DMS 273 (cell line): ENCODE measurements at regions not wholly inside any gene's neighbourhood (a gene's known extent, or its start where the extent isn't known, plus 50 kb on each side); places are given as distances from the start of the nearest gene placed in this dataset.
"Not testable (repeated sequence)": the region's sequence is repeated elsewhere in the genome, so short reads cannot be mapped to it uniquely, and the experiment has no call there.

Experiments
- DNase-seq: peaks from one replicate; lab custom pipeline; 2025; ENCODE audit not compliant: unreplicated experiment; lab: John Stamatoyannopoulos, UW

DNA sequence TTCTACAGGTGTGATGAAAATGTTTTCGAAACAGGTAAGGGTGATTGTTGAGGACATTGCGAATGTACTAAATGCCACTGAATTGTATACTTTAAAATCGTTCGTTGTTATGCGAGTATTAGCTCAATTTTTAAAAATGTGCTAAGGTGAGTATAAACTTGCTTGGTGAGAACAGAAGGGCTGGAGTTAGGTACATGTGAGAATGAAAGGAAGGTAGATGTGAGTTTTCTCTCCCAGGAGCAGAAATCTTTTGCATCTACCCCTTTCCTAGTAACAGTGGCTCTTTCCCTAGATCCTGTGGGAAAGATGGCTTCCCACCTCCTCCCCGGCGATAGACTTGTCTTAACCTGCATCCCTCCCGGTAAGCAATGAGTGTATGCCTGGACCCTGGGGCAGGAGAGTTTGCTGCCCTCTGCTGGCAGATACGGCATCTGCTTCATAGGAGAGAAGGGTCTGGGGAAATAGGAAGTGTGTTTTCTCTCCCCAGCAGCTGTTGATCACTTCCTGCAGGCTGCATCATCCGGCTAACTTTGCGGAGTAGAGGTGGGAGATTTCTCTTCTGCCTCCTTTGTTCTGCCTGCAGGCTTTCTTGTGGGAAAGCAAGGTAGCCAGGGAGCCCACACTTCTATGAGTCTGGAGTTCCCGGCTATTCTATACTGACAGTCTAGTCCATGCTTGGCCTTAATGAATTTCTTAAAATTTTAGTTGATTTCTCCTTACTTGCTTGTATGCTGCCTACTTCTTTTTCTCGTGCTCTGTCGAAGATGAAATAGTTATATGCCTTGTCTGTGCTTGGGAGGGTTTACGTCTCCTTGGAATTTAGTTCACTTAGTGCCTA lies 373.3 kb upstream of the SEMA6A start:
- peak; percentile 87 for DNase-seq

GRCh38 chr5:116945613-116946382 lies 371.2 kb upstream of the SEMA6A start:
- not testable (repeated sequence) for DNase-seq

GRCh38 chr5:116944183-116944582 lies 369.6 kb upstream of the SEMA6A start:
- DNase-seq: peak; percentile 54

DNA sequence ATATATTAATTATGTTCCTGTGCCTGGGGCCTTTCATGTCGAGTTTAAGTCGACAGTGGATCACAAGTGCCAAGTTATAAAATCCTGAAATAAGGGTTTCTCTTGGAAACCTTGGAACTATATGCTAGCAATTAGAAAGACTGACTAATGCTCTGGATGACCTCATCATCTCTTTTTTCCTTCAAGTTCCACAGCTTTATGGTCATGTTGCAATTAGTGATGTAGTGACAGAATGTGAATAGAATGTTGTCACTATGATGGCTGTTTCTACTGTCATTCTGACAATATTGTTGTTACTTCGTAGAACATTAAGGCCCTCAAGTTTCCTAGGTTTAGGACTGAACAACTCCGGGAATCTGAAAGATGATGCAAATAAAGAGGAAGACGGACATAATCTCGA lies 368.0 kb upstream of the SEMA6A start:
- no peak for DNase-seq

- peak; percentile 93 for DNase-seq
Measured at GRCh38 chr5:116939641-116940040, 365.0 kb upstream of the SEMA6A start.

DNA sequence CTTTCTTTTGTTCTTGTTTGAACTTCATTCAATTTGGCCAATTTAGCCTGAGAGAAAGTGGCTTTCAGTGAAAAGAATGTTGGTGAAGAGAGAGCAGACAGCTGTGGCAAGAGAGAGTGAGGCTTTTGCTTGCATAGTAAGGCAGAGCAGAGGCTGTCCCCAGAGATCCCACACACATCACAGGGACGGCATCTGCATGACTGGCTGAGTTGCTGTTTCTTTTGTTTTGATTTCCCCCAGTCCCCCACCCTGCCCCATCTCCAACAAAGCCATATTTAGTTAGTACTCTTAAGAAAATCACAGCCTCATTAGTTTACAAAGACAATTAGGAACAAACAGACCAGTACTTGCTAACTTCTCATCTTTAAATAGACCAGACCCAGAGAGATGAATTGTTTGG lies 363.9 kb upstream of the SEMA6A start:
- DNase-seq: peak; percentile 38

DNA sequence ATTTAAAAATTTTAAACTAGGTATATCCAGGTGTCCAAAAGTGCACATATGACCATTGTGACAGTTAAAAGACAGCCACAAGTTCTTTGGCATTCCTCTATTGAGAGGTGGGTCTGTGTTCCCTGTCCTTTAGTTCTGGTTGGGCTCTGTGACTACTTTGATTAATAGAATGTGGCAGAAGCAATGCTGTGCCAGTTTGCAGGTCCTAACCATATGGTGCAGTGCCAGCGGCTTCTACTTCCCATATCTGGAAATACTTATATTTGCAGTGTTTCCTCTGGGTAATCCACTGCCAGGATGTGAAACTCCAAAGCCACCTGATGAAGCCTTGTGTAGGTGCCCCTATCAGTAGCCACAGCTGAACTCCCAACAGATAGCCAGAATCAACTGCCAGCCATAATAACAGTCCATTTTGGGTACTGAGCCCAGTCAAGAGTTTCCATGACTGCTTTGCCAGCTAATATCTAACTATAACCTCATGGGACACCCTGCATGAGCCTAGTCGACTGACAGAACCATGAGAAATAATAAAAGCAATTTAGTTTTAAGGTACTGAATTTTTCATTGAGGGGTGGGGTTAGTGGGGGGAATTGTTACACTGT lies 361.0 kb upstream of the SEMA6A start:
- peak; percentile 51 for DNase-seq

DNA sequence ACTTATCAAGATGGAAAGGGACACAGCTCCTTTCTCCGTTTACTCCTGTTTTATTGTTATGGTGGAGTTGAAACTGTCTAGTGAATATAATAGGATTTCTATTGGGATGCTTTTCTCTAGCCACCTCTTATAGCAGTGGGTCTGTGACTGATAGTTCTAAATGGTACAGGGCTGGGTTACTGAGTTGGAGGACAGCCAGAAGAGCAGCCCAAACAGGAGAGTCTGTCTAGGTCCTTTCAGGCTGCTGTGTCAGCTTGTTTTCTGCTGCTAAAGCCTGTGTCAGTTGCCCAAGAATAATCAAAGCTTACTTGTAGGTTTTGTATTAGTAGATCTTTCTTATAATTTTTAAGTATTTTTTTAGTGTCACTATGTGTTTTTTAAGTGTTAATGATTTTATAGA lies 356.0 kb upstream of the SEMA6A start:
- DNase-seq: peak; percentile 48

DNA sequence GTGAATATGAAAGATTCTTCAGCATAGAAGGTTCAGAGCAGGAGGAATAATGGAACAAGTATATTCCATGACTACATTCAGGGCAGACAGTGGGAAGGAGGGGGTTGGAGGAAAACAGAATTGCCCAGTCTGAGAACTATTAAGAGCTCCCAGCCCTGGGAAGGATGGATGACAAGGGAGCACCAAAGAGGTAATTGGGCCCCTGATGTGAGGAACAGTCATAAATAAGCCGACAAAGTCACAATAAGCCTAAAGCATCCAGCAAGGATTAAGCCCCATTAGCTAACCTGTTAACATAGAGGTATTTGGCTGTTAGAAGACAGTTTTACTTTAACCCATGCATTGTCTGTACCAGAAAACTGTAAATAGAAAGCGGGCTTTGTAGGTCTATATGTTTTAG lies 348.7 kb upstream of the SEMA6A start:
- DNase-seq: no peak

GRCh38 chr5:116922532-116922931 lies 347.9 kb upstream of the SEMA6A start:
- DNase-seq: no peak

DNA sequence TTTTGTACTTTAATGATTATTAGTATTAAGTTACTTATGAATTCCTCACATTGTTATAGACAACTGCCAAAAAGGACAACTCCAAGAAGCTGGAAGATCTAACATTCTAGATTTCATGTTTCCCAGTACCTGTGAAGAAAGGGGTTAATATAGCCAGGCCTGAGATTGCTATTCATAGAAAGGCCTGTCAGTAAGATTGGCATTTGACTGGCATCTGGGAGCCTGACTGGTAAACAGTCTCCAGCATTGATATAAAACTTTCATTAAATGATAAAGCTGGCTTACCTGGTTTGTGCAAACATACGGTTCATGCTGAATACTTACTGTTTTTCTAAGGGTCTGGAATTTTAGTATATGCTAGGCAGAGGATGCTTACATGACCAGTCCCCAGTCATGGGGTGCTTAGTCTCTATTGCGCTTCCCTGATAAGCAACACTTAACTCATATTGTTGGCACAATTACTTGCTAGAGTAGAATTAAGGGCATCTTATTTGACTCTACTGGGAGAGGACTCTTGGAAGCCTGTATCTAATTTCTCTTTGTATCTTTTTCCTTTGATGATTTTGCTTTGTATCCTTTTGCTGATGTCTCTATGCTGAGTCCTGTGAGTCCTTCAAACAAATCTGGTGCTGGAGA lies 340.4 kb upstream of the SEMA6A start:
- DNase-seq: no peak

DNA sequence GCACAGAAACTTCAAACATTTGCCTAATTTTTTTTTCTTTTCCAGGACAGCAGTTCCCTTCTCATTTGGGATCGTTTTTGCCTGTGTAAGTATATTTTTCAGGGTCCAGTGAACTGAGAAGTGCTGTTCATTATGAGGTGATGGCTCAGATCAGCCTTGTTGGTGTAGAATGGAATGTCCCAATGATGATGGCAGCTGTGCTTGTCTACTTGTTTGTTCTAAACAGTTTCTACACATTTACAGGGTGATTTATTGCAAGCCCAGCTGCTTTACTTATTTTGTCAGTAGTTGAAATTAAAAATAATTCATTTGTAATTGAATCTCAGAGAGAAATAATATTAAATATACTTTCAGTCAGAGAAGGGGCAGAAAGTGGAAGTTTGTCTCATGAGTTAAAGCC lies 337.6 kb upstream of the SEMA6A start:
- DNase-seq: no peak

DNA sequence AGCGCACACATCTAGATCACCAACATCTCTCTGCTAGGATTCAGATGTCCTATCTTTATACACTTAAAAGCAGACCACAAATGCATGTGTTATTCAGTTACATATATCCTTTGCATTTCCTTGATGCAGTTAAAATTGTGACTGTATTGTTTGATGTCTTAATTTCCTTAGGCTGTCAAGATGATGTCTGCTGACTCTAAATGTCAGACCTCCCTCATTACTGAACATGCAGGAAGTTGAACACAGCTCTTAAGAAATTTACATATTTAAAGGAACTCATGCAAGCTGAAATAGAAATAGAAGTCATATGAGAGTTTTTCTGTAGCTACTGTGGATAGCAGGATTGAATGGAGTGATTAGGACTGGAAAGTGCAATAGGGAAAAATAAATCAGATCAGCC lies 336.5 kb upstream of the SEMA6A start:
- no peak for DNase-seq

DNA sequence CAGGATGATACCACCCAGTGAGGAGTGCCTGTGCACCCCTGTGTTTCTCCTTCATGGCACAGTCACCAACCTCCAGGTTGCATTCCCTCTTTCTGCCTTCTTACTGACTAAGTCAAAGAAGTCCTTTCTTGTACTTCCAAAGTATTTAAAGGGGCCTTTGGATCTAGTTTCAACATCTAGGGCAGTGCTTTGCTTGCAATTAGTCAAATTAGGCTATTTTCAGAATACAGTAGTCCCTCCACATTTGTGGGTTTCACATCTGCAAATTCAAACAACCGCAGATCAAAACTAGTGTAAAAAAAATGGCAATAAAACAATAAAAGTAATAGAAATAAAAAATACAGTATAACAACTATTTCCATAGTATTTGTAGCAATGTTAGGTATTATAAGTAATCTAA lies 333.9 kb upstream of the SEMA6A start:
- no peak for DNase-seq

- DNase-seq: no peak
Measured at GRCh38 chr5:116905885-116906284, 331.3 kb upstream of the SEMA6A start.

DNA sequence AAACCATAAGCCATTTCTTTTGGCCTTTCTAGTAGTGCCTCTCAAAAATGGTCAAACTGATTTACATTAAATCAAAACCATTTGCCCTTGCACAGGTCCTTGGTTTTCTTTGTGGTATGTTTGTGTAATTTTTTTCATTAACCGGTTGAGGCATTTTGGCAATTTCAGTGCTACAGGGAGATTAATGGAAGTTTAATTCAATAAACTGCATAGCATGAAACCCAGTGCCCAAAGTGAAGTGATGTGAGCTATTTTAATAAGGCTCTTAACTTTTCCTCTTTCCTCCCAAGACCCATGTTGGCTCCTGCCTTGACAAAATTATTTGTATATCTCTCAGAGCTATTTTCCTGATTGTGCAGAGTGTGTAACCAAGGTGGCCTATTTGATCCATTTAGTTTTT lies 326.2 kb upstream of the SEMA6A start:
- DNase-seq: no peak

DNA sequence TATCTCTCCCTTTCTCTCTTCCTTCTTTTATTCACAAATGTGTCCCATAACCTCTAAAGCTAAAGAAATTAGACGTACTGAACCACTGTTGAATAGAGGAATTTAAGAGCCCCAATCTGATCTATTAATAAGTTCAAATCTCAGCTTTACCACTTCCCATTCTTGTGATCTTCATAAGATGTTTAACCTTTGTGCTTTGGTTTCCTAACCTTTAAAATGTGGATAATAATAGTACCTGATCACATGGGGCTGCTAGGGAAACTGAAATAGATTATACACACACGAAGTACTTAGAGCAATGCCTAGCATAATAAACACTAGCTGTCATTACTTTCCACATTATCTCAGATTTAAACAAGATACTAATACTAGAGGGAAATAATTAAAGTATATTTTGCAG lies 324.3 kb upstream of the SEMA6A start:
- DNase-seq: no peak

DNA sequence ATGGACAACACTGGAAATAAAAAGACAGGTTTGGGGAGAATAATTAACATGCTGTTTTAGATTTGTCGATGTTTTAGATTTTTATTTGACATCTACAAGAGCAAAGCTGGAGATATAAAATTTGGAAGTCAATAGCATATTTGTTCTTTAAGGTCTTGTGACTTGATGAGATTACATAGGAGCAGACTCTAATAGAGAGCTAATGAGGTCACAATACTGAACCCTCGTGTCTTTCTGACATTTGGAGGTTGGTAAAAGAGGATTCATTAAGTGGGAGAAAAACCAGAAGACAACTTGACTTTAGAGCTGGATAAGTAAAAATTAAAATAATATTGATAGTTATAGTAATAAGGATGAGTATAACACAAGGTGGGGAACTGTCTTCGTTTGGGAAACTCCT lies 322.7 kb upstream of the SEMA6A start:
- DNase-seq: no peak

- DNase-seq: no peak
Measured at GRCh38 chr5:116896001-116896400, 321.4 kb upstream of the SEMA6A start.

DNA sequence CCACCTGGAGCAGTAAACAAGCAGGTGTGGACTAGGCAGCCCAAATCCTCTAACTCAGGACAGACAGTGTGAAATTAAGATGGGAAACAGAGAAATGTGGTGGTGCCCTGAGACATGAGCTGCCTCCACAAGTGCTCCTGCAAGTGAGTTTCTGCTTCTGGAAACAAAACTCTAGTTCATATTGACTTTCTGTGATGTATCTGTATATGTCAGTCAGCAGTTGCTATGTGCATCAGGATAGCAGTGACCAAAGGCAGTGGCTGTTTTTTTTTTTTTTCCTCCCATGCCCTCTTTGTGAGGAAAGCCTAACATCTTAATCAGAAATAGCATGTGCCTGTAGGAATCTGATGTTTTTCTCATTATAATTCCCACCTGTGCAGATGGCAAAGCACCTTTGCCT lies 318.4 kb upstream of the SEMA6A start:
- DNase-seq: peak; percentile 5

- no peak for DNase-seq
Measured at GRCh38 chr5:116887104-116887503, 312.5 kb upstream of the SEMA6A start.

GRCh38 chr5:116885825-116886224 lies 311.2 kb upstream of the SEMA6A start:
- DNase-seq: no peak
